Colonic mucosa (tissue), 4 donors: ENCODE measurements at regions not wholly inside any gene's neighbourhood (a gene's known extent, or its start where the extent isn't known, plus 50 kb on each side); places are given as distances from the start of the nearest gene placed in this dataset.

Experiments used
- DNase-seq: peaks from one replicate; pipeline ENCODE4 v3.0.0-alpha.2; 2020
- H3K27ac ChIP-seq: fragments of 200-600 bp; one replicate; pipeline ENCODE4 v1.8.0; 2021
- H3K27me3 ChIP-seq: fragments of 200-600 bp; one replicate; pipeline ENCODE4 v1.8.0; 2021
- H3K36me3 ChIP-seq: fragments of 200-600 bp; one replicate; pipeline ENCODE4 v1.8.0; 2021
- H3K4me1 ChIP-seq: fragments of 200-600 bp; one replicate; pipeline ENCODE4 v1.8.0; 2021; ENCODE audit warnings: mild to moderate bottlenecking
- H3K4me3 ChIP-seq: fragments of 200-600 bp; one replicate; pipeline ENCODE4 v1.8.0; 2021
- H3K9ac ChIP-seq, 2 donors: one replicate each; pipeline ENCODE4 v1.7.0; 2013; ENCODE audit warnings: control low read depth in 2 of 2, low read depth in 2 of 2, low read length in 2 of 2
- H3K9me3 ChIP-seq: fragments of 200-600 bp; one replicate; pipeline ENCODE4 v1.8.0; 2021
- CTCF ChIP-seq: fragments of 200-600 bp; IDR thresholded peaks from one replicate; pipeline ENCODE4 v1.8.0; 2022; ENCODE audit warnings: antibody characterized with exemption, mild to moderate bottlenecking
- intact Hi-C: fragments of 100-400 bp; cut with DNase I; formaldehyde crosslinking; loops from one replicate; pipeline ENCODE4 v1.14.1; 2022
- donor health status: healthy.
- donor health status: DM: no; HTN: no; CAD: no.
- donor health status: DM: no; HTN: no; CAD: no.

GRCh38 chr10:46236546-46236887 lies 50.3 kb upstream of the ANTXRL start:
- Histone ChIP-seq H3K36me3 (no peaks in the 10 kb centered on the region), H3K27me3 (no peaks in the 10 kb centered on the region), H3K9me3 (no peaks in the 10 kb centered on the region), H3K27ac (no peak overlapping the region), H3K4me3 (no peak overlapping the region), H3K4me1 (no peaks in the 10 kb centered on the region), H3K9ac (no peak overlapping the region)
- intact Hi-C loops, result no loop called here
- no peak for TF ChIP-seq CTCF
- peak; percentile 7 for DNase-seq

DNA sequence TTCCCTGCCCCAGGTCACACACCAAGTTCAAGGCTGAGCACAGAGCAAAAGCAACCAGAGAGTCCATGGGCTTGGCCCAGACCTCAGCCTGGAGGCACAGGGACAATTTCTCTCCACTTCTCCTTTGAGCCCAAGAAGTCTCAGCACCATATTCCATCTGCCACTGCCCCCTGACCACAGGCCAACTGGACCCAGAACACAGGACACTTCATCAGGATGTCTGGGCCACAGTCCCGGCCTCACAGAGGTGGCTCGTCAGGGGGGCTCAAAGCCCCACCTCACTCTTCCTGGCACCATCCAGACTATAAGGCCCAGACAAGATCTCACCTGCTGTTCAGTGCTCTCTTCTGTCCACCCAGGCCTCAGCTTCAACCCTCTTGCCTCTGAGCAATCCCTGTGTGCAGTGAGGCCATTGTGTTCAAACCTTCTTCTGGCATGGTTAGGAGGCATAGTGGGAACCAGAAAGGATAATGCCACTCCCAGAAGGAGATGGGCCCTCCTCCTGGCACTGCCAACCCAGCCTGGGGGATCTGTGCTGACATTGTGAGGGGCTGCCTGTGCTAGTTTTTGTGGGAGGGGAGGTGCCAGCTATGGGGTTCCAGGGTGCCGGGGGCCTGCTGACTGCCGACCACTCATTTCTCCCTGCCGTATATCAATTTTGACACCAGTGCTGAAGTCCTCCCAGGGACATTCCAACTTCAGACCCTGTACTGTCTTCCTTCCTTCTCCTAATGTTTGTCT lies 49.7 kb upstream of the ANTXRL start:
- H3K36me3 ChIP-seq, result no peaks in the 10 kb centered on the region
- intact Hi-C loops, result no loop called here
- DNase-seq, result peak; percentile 11

More for the DNA sequence above, 49.7 kb upstream of the ANTXRL start:
- Histone ChIP-seq H3K27ac (no peak overlapping the region), H3K9me3 (no peaks in the 10 kb centered on the region), H3K4me3 (no peak overlapping the region), H3K27me3 (no peaks in the 10 kb centered on the region), H3K4me1 (no peaks in the 10 kb centered on the region), H3K9ac (no peak overlapping the region)
- TF ChIP-seq CTCF, result no peak
